Loucy (cell line): ENCODE measurements at regions not wholly inside any gene's neighbourhood (a gene's known extent, or its start where the extent isn't known, plus 50 kb on each side); places are given as distances from the start of the nearest gene placed in this dataset.

Experiments
- H2AFZ ChIP-seq: fragments of 200-600 bp; sonication (generic); 2 replicates; pipeline ENCODE4 v1.6.0; 2016; ENCODE audit warnings: antibody characterized with exemption, mild to moderate bottlenecking, low read length, moderate library complexity
- H3F3A ChIP-seq: fragments of 200-600 bp; 2 replicates; pipeline ENCODE4 v1.6.0; 2016; ENCODE audit warnings: antibody characterized with exemption, low read depth, mild to moderate bottlenecking
- H3K27me3 ChIP-seq: fragments of 200-600 bp; sonication (generic); 2 replicates; pipeline ENCODE4 v1.6.1; 2014; ENCODE audit warnings: low read length, mild to moderate bottlenecking; ENCODE audit not compliant: insufficient read depth, poor library complexity, severe bottlenecking
- H3K36me3 ChIP-seq: fragments of 200-600 bp; sonication (generic); 2 replicates; pipeline ENCODE4 v1.6.1; 2016; ENCODE audit warnings: low read length; ENCODE audit not compliant: insufficient read depth
- H3K4me1 ChIP-seq: fragments of 200-600 bp; sonication (generic); 2 replicates; pipeline ENCODE4 v1.5.1; 2014; ENCODE audit warnings: low read length, mild to moderate bottlenecking; ENCODE audit not compliant: insufficient read depth, poor library complexity, severe bottlenecking
- H3K4me2 ChIP-seq: fragments of 200-600 bp; sonication (generic); 2 replicates; pipeline ENCODE4 v1.6.0; 2014; ENCODE audit warnings: antibody characterized with exemption, low read length, low read depth, mild to moderate bottlenecking; ENCODE audit not compliant: poor library complexity, severe bottlenecking
- H3K4me3 ChIP-seq: fragments of 200-600 bp; sonication (generic); 2 replicates; pipeline ENCODE4 v1.5.1; 2014; ENCODE audit warnings: low read length, mild to moderate bottlenecking, mixed read lengths; ENCODE audit not compliant: poor library complexity, severe bottlenecking
- H3K79me2 ChIP-seq: fragments of 200-600 bp; sonication (generic); 2 replicates; pipeline ENCODE4 v1.6.1; 2014; ENCODE audit warnings: low read length; ENCODE audit not compliant: insufficient read depth
- H3K9ac ChIP-seq: fragments of 200-600 bp; sonication (generic); 2 replicates; pipeline ENCODE4 v1.6.0; 2014; ENCODE audit warnings: mild to moderate bottlenecking, low read depth, low read length, moderate library complexity; ENCODE audit not compliant: poor library complexity, severe bottlenecking
- H3K9me2 ChIP-seq: fragments of 200-600 bp; sonication (generic); replicated peaks from 2 replicates; pipeline ENCODE4 v1.6.1; 2016; ENCODE audit warnings: low read depth, low read length, mixed read lengths
- H3K9me3 ChIP-seq: fragments of 200-600 bp; sonication (generic); 2 replicates; pipeline ENCODE4 v1.6.1; 2014; ENCODE audit warnings: mild to moderate bottlenecking, antibody characterized with exemption, low read length, low read depth; ENCODE audit not compliant: insufficient read depth
- H4K20me1 ChIP-seq: fragments of 200-600 bp; sonication (generic); 2 replicates; pipeline ENCODE4 v1.6.0; 2014; ENCODE audit warnings: antibody characterized with exemption, low read length, mild to moderate bottlenecking; ENCODE audit not compliant: insufficient read depth, poor library complexity, severe bottlenecking
- CTCF ChIP-seq: fragments of 200-600 bp; sonication (generic); conservative IDR thresholded peaks from 2 replicates; pipeline ENCODE4 v1.5.1; 2014; ENCODE audit warnings: mild to moderate bottlenecking, antibody characterized with exemption, low read length
- EZH2phosphoT487 ChIP-seq: fragments of 200-600 bp; IDR thresholded peaks from 2 replicates; pipeline ENCODE4 v1.6.1; 2018; ENCODE audit warnings: antibody characterized with exemption, mild to moderate bottlenecking, moderate library complexity, borderline replicate concordance

- Histone ChIP-seq H3K36me3 (no peaks in the 10 kb centered on the region), H3K4me2 (no peak overlapping the region), H3K9me3 (peaks cover 6% of the 10 kb centered on the region; the same call in 1 of the 2 replicates), H3K4me3 (no peak overlapping the region), H3K79me2 (no peaks in the 10 kb centered on the region), H3K27me3 (no peaks in the 10 kb centered on the region), H4K20me1 (no peaks in the 10 kb centered on the region), H3K4me1 (no peaks in the 10 kb centered on the region), H3K9ac (no peak overlapping the region), H2AFZ (no peak overlapping the region), H3K9me2 (no peaks in the 10 kb centered on the region), H3F3A (no peaks in the 10 kb centered on the region)
- TF ChIP-seq CTCF = no peak
- no peak for TF ChIP-seq EZH2phosphoT487
Observed at GRCh38 chr10:131494451-131494850, 182.9 kb upstream of the TCERG1L start.

GRCh38 chr10:131495224-131495623 lies 183.7 kb upstream of the TCERG1L start:
- Histone ChIP-seq H3K9ac (no peak overlapping the region), H3K27me3 (no peaks in the 10 kb centered on the region), H3K9me2 (no peaks in the 10 kb centered on the region), H3K4me3 (no peak overlapping the region), H3K79me2 (no peaks in the 10 kb centered on the region), H3F3A (no peaks in the 10 kb centered on the region), H3K4me1 (no peaks in the 10 kb centered on the region), H3K4me2 (no peak overlapping the region), H4K20me1 (no peaks in the 10 kb centered on the region), H2AFZ (no peak overlapping the region), H3K36me3 (no peaks in the 10 kb centered on the region), H3K9me3 (peaks cover 6% of the 10 kb centered on the region; the same call in 1 of the 2 replicates)
- no peak for TF ChIP-seq CTCF

- Histone ChIP-seq H3K9me3 (peaks cover 6% of the 10 kb centered on the region; the same call in 1 of the 2 replicates), H3K4me3 (no peak overlapping the region), H4K20me1 (no peaks in the 10 kb centered on the region), H3K4me2 (no peak overlapping the region), H3K9me2 (no peaks in the 10 kb centered on the region), H2AFZ (no peak overlapping the region), H3K79me2 (no peaks in the 10 kb centered on the region), H3K9ac (no peak overlapping the region), H3K4me1 (no peaks in the 10 kb centered on the region), H3K36me3 (no peaks in the 10 kb centered on the region), H3F3A (no peaks in the 10 kb centered on the region), H3K27me3 (no peaks in the 10 kb centered on the region)
- TF ChIP-seq EZH2phosphoT487 = no peak
- TF ChIP-seq CTCF = no peak
Observed at GRCh38 chr10:131495892-131496291, 184.4 kb upstream of the TCERG1L start.
